ENCODE measurements at regions not wholly inside any gene's neighbourhood (a gene's known extent, or its start where the extent isn't known, plus 50 kb on each side); places are given as distances from the start of the nearest gene placed in this dataset.
A peak's percentile ranks its signal among the peaks of the same experiment; 100 is the strongest.

- H3K4me2 ChIP-seq (ENCODE audit: extremely low read depth, insufficient read depth, low read length): no peak overlapping the region
- no peak overlapping the region for H3K27ac ChIP-seq (ENCODE audit: insufficient read depth, low read length)
- no peak for DNase-seq (ENCODE audit: low read depth in 2 of 2)
- H3K36me3 ChIP-seq (ENCODE audit: control insufficient read depth, insufficient read depth, low read length): no peaks in the 10 kb centered on the region
- no peak overlapping the region for H2AFZ ChIP-seq (ENCODE audit: low read length)
- no peaks in the 10 kb centered on the region for H3K4me1 ChIP-seq (ENCODE audit: control insufficient read depth, extremely low read depth, insufficient read depth, low read length)
- no peaks in the 10 kb centered on the region for H3K27me3 ChIP-seq (ENCODE audit: control insufficient read depth, insufficient read depth, low read length)
- no peak for TF ChIP-seq CTCF (conservative IDR thresholded peaks at IDR 0.05 in 1 of 2, IDR thresholded peaks at IDR 0.05 in 1 of 2; ENCODE audit: low read depth in 1 of 2, low read length in 2 of 2)
- TF ChIP-seq EZH2 (IDR thresholded peaks at IDR 0.05; ENCODE audit: low read length, missing control alignments): no peak
- H4K20me1 ChIP-seq (ENCODE audit: control insufficient read depth, extremely low read depth, insufficient read depth, low read length): no peaks in the 10 kb centered on the region
- no peaks in the 10 kb centered on the region for H3K9me3 ChIP-seq (ENCODE audit: control insufficient read depth, insufficient read depth, low read depth, low read length)
- no peak overlapping the region for H3K9ac ChIP-seq (ENCODE audit: insufficient read depth, low read length)
- no peaks in the 10 kb centered on the region for H3K79me2 ChIP-seq (ENCODE audit: control insufficient read depth, insufficient read depth, low read length)
- no peak overlapping the region for H3K4me3 ChIP-seq (replicated peaks in 1 of 4; ENCODE audit: control extremely low read depth in 1 of 4, insufficient read depth in 1 of 4, low read depth in 3 of 4, low read length in 4 of 4)
Measured at GRCh38 chr13:74320282-74320681, 186.1 kb upstream of the KLF12 start.

- Histone ChIP-seq H3K36me3 (ENCODE audit: control insufficient read depth, insufficient read depth, low read length) (no peaks in the 10 kb centered on the region), H3K79me2 (ENCODE audit: control insufficient read depth, insufficient read depth, low read length) (no peaks in the 10 kb centered on the region), H2AFZ (ENCODE audit: low read length) (no peak overlapping the region), H3K27ac (ENCODE audit: insufficient read depth, low read length) (no peak overlapping the region), H3K27me3 (ENCODE audit: control insufficient read depth, insufficient read depth, low read length) (no peaks in the 10 kb centered on the region), H3K4me2 (ENCODE audit: extremely low read depth, insufficient read depth, low read length) (no peak overlapping the region), H3K9me3 (ENCODE audit: control insufficient read depth, insufficient read depth, low read depth, low read length) (no peaks in the 10 kb centered on the region), H3K9ac (ENCODE audit: insufficient read depth, low read length) (no peak overlapping the region), H3K4me1 (ENCODE audit: control insufficient read depth, extremely low read depth, insufficient read depth, low read length) (no peaks in the 10 kb centered on the region), H4K20me1 (ENCODE audit: control insufficient read depth, extremely low read depth, insufficient read depth, low read length) (no peaks in the 10 kb centered on the region), H3K4me3 (replicated peaks in 1 of 4; ENCODE audit: control extremely low read depth in 1 of 4, insufficient read depth in 1 of 4, low read depth in 3 of 4, low read length in 4 of 4) (no peak overlapping the region)
- no peak for TF ChIP-seq EZH2 (IDR thresholded peaks at IDR 0.05; ENCODE audit: low read length, missing control alignments)
- TF ChIP-seq CTCF (conservative IDR thresholded peaks at IDR 0.05 in 1 of 2, IDR thresholded peaks at IDR 0.05 in 1 of 2; ENCODE audit: low read depth in 1 of 2, low read length in 2 of 2): no peak
- peak; percentile 34 to 75 for DNase-seq (ENCODE audit: low read depth in 2 of 2)
Measured at GRCh38 chr13:74316547-74316946, 182.3 kb upstream of the KLF12 start.

GRCh38 chr13:74306496-74306895 is 172.3 kb upstream of the KLF12 start:
- H3K9me3 ChIP-seq (ENCODE audit: control insufficient read depth, insufficient read depth, low read depth, low read length): no peaks in the 10 kb centered on the region
- no peaks in the 10 kb centered on the region for H3K4me1 ChIP-seq (ENCODE audit: control insufficient read depth, extremely low read depth, insufficient read depth, low read length)
- H3K79me2 ChIP-seq (ENCODE audit: control insufficient read depth, insufficient read depth, low read length): no peaks in the 10 kb centered on the region
- no peaks in the 10 kb centered on the region for H3K27me3 ChIP-seq (ENCODE audit: control insufficient read depth, insufficient read depth, low read length)
- no peaks in the 10 kb centered on the region for H4K20me1 ChIP-seq (ENCODE audit: control insufficient read depth, extremely low read depth, insufficient read depth, low read length)
- no peak overlapping the region for H2AFZ ChIP-seq (ENCODE audit: low read length)
- H3K9ac ChIP-seq (ENCODE audit: insufficient read depth, low read length): no peak overlapping the region
- DNase-seq (ENCODE audit: low read depth in 2 of 2): peak; percentile 40 to 66
- no peaks in the 10 kb centered on the region for H3K36me3 ChIP-seq (ENCODE audit: control insufficient read depth, insufficient read depth, low read length)
- peak in 1 of 2 donors; percentile 33 for TF ChIP-seq CTCF (conservative IDR thresholded peaks at IDR 0.05 in 1 of 2, IDR thresholded peaks at IDR 0.05 in 1 of 2; ENCODE audit: low read depth in 1 of 2, low read length in 2 of 2)
- no peak for TF ChIP-seq EZH2 (IDR thresholded peaks at IDR 0.05; ENCODE audit: low read length, missing control alignments)
- H3K4me2 ChIP-seq (ENCODE audit: extremely low read depth, insufficient read depth, low read length): no peak overlapping the region
- no peak overlapping the region for H3K27ac ChIP-seq (ENCODE audit: insufficient read depth, low read length)
- H3K4me3 ChIP-seq (replicated peaks in 1 of 4; ENCODE audit: control extremely low read depth in 1 of 4, insufficient read depth in 1 of 4, low read depth in 3 of 4, low read length in 4 of 4): no peak overlapping the region

Data from fibroblast of lung (primary cell).